Transverse colon (tissue), 4 donors: ENCODE measurements at regions not wholly inside any gene's neighbourhood (a gene's known extent, or its start where the extent isn't known, plus 50 kb on each side); places are given as distances from the start of the nearest gene placed in this dataset.

Source experiments
- EP300 ChIP-seq: sonication (generic); formaldehyde crosslinking; IDR thresholded peaks from one replicate; pipeline ENCODE4 v1.6.1; 2017; ENCODE audit warnings: antibody characterized with exemption, low read depth
- POLR2A ChIP-seq: fragments of 450-650 bp; IDR thresholded peaks from one replicate; pipeline ENCODE4 v1.6.1; 2016; ENCODE audit warnings: antibody characterized with exemption, mild to moderate bottlenecking, moderate library complexity
- POLR2AphosphoS5 ChIP-seq, 3 donors: sonication (generic); formaldehyde crosslinking; IDR thresholded peaks; one replicate each; pipeline ENCODE4 v1.6.1; 2016; ENCODE audit warnings: antibody characterized with exemption in 3 of 3
- TF ChIP-seq, protein P1 (sequence below), 5 experiments: fragments of 200-600 bp in 3 of 5; fragments of 450-650 bp in 2 of 5; sonication (generic) in 3 of 5; IDR thresholded peaks; 1 replicate in 2 of 5; 2 replicates in 3 of 5; pipeline ENCODE4 v1.5.1; 2016 to 2017; ENCODE audit warnings: antibody characterized with exemption in 5 of 5, inconsistent platforms in 3 of 5, mild to moderate bottlenecking in 2 of 5, moderate library complexity in 1 of 5

DNA sequence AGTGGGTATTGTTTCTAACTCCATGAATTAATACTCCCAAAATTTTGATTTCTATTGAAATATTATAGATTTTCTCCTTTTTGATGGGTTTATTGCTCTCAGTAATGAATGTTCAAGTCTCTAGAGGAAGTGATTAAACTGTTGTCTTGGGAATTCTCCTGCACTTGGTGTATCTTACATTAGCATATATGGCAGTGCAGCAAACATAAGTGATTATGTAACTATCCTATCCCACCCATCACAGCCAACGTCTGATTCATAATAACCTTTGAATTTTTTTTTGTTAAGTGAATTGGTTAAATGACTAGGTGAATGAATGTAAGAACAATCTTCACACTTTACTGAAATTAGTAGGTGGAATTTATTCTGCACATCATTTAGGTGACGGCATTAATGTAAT lies 483.7 kb downstream of the TAF11L14 start:
- TF ChIP-seq POLR2AphosphoS5 (IDR thresholded peaks at IDR 0.05) (no peak), POLR2A (no peak), EP300 (no peak)
- TF ChIP-seq, protein P1, sequence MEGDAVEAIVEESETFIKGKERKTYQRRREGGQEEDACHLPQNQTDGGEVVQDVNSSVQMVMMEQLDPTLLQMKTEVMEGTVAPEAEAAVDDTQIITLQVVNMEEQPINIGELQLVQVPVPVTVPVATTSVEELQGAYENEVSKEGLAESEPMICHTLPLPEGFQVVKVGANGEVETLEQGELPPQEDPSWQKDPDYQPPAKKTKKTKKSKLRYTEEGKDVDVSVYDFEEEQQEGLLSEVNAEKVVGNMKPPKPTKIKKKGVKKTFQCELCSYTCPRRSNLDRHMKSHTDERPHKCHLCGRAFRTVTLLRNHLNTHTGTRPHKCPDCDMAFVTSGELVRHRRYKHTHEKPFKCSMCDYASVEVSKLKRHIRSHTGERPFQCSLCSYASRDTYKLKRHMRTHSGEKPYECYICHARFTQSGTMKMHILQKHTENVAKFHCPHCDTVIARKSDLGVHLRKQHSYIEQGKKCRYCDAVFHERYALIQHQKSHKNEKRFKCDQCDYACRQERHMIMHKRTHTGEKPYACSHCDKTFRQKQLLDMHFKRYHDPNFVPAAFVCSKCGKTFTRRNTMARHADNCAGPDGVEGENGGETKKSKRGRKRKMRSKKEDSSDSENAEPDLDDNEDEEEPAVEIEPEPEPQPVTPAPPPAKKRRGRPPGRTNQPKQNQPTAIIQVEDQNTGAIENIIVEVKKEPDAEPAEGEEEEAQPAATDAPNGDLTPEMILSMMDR (IDR thresholded peaks at IDR 0.05), result no peak
